ENCODE measurements at regions not wholly inside any gene's neighbourhood (a gene's known extent, or its start where the extent isn't known, plus 50 kb on each side); places are given as distances from the start of the nearest gene placed in this dataset.

- no peak overlapping the region for H3K14ac ChIP-seq (ENCODE audit: insufficient read length)
- H2AFZ ChIP-seq (ENCODE audit: low read length): no peak overlapping the region
- no peaks in the 10 kb centered on the region for H3K27me3 ChIP-seq (replicated peaks in 1 of 4; ENCODE audit: control insufficient read depth in 3 of 4, extremely low read depth in 1 of 4, insufficient read depth in 3 of 4, low read length in 3 of 4)
- ChIA-PET CTCF (ENCODE audit: partially characterized antibody) (interaction anchor here (1.0 to 1.1 kb wide), 2 partner anchors 49 to 131 kb away, joined by 3 read pairs; no protein-coding TSS in a partner anchor), POLR2A (ENCODE audit: partially characterized antibody) (no interaction called here)
- no peak overlapping the region for H2BK15ac ChIP-seq (ENCODE audit: low read length)
- no peaks in the 10 kb centered on the region for H3K9me3 ChIP-seq (ENCODE audit: insufficient read depth in 2 of 2, low read depth in 1 of 2, low read length in 1 of 2)
- H4K5ac ChIP-seq (ENCODE audit: insufficient read length, low read depth, low read length): no peak overlapping the region
- H3K27ac ChIP-seq (ENCODE audit: low read depth, low read length): no peak overlapping the region
- WGBS, 2 experiments (ENCODE audit: extremely low coverage in 1 of 2, insufficient coverage in 1 of 2, insufficient read length in 1 of 2, insufficient replicate concordance in 2 of 2, low coverage in 1 of 2, low lambda C conversion rate in 2 of 2, missing lambda C conversion rate in 1 of 2): 90% methylated on average over 4 of the region's 4 CpGs; no CpG with 5 or more reads in 1 of the 2 experiments
- H2BK120ac ChIP-seq (replicated peaks; ENCODE audit: low read depth, low read length): no peak overlapping the region
- TF ChIP-seq, protein P1, sequence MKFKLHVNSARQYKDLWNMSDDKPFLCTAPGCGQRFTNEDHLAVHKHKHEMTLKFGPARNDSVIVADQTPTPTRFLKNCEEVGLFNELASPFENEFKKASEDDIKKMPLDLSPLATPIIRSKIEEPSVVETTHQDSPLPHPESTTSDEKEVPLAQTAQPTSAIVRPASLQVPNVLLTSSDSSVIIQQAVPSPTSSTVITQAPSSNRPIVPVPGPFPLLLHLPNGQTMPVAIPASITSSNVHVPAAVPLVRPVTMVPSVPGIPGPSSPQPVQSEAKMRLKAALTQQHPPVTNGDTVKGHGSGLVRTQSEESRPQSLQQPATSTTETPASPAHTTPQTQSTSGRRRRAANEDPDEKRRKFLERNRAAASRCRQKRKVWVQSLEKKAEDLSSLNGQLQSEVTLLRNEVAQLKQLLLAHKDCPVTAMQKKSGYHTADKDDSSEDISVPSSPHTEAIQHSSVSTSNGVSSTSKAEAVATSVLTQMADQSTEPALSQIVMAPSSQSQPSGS (IDR thresholded peaks at IDR 0.05; ENCODE audit: low read length): no peak
- TF ChIP-seq CTCF (IDR thresholded peaks at IDR 0.05; ENCODE audit: control extremely low read depth in 1 of 3, insufficient read depth in 1 of 3, low read depth in 1 of 3, low read length in 3 of 3) (peak; percentile 2 to 48 (median 43); a peak in 3 of 4 replicates), RAD21 (IDR thresholded peaks at IDR 0.05 in 1 of 2, conservative IDR thresholded peaks at IDR 0.05 in 1 of 2; ENCODE audit: low read depth in 2 of 2, low read length in 2 of 2) (peak; percentile 71)
- no peak for FAIRE-seq
- H3K18ac ChIP-seq (ENCODE audit: extremely low read depth, low read length): no peak overlapping the region
- no peaks in the 10 kb centered on the region for H3K4me1 ChIP-seq (replicated peaks in 1 of 4; ENCODE audit: control insufficient read depth in 3 of 4, insufficient read depth in 4 of 4, low read length in 3 of 4)
- no peak overlapping the region for H3K56ac ChIP-seq (replicated peaks; ENCODE audit: insufficient read length, low read depth, low read length)
- H3K79me2 ChIP-seq (ENCODE audit: control insufficient read depth in 1 of 2, insufficient read depth in 2 of 2, low read length in 2 of 2): no peaks in the 10 kb centered on the region
- H3K23me2 ChIP-seq (ENCODE audit: low read depth, low read length): no peaks in the 10 kb centered on the region
- no peaks in the 10 kb centered on the region for H3K36me3 ChIP-seq (ENCODE audit: control insufficient read depth in 2 of 4, insufficient read depth in 4 of 4, low read length in 3 of 4)
- no peak for DNase-seq (ENCODE audit: low read depth in 1 of 2, low spot score in 2 of 2)
- no peak overlapping the region for H3K9ac ChIP-seq (replicated peaks in 1 of 4; ENCODE audit: extremely low read depth in 1 of 4, low read depth in 3 of 4, low read length in 3 of 4)
- no peak overlapping the region for H3K23ac ChIP-seq (ENCODE audit: insufficient read length)
- H4K8ac ChIP-seq (ENCODE audit: extremely low read depth, insufficient read depth, low read length): no peak overlapping the region
- H2BK20ac ChIP-seq (ENCODE audit: low read length): no peak overlapping the region
- no peak overlapping the region for H3K4me3 ChIP-seq (ENCODE audit: extremely low read depth in 1 of 4, insufficient read depth in 2 of 4, low read depth in 3 of 4, low read length in 4 of 4)
- no peak overlapping the region for H4K91ac ChIP-seq (replicated peaks; ENCODE audit: insufficient read length, low read length)
- no peak overlapping the region for H3K4ac ChIP-seq (replicated peaks; ENCODE audit: insufficient read length, low read depth, low read length)
- no peaks in the 10 kb centered on the region for H3K79me1 ChIP-seq (ENCODE audit: low read depth, low read length)
- no peaks in the 10 kb centered on the region for H4K20me1 ChIP-seq (replicated peaks in 1 of 2; ENCODE audit: control insufficient read depth in 1 of 2, insufficient read depth in 2 of 2, low read length in 2 of 2)
- H2AK5ac ChIP-seq (ENCODE audit: low read depth, low read length): no peak overlapping the region
- no peak overlapping the region for H2BK12ac ChIP-seq (ENCODE audit: low read depth, low read length)
- no peak overlapping the region for H3K4me2 ChIP-seq (ENCODE audit: insufficient read depth in 1 of 2, low read depth in 2 of 2, low read length in 2 of 2)
- no peak overlapping the region for H2BK5ac ChIP-seq (ENCODE audit: low read depth, low read length)
These were observed 450.5 kb upstream of the AZI2 start for GRCh38 chr3:28799084-28799483.

Measured in H1 (cell line).